IMR-90 (cell line): ENCODE measurements at regions not wholly inside any gene's neighbourhood (a gene's known extent, or its start where the extent isn't known, plus 50 kb on each side); places are given as distances from the start of the nearest gene placed in this dataset.

ENCODE experiments used
- ATAC-seq: fragments of 200-7000 bp; cut with Tn5 transposase; 2 replicates; pipeline ENCODE4 v1.9.1; 2020; ENCODE audit warnings: low read depth, mild to moderate bottlenecking, moderate library complexity
- BruUV-seq: library from RNA; stranded (reverse); fragments of 400-500 nt; replicated peaks from 2 replicates; lab custom pipeline; 2021; lab: Mats Ljungman, UMichigan
- CTCF ChIA-PET: fragments of 300-600 bp; formaldehyde crosslinking; extraction: SDS; loops from one replicate; lab custom pipeline; 2021; ENCODE audit warnings: antibody characterized with exemption; lab: Yijun Ruan, JAX
- POLR2A ChIA-PET: fragments of 300-600 bp; sonication (Branson Sonifier 250); formaldehyde crosslinking; loops from one replicate; lab custom pipeline; 2022; ENCODE audit warnings: antibody characterized with exemption; ENCODE audit not compliant: unreplicated experiment; lab: Charles Lee
- DNase-seq: peaks from one replicate; pipeline ENCODE4 v3.0.0; 2013
- H2AFZ ChIP-seq: replicated peaks from 2 replicates; pipeline ENCODE3; 2013; ENCODE audit warnings: low read length, mild to moderate bottlenecking; ENCODE audit not compliant: poor library complexity
- H2AK5ac ChIP-seq: 2 replicates; pipeline ENCODE4 v1.6.1; 2013; ENCODE audit warnings: low read depth, low read length, inconsistent platforms
- H2AK9ac ChIP-seq: replicated peaks from 2 replicates; pipeline ENCODE3; 2013; ENCODE audit warnings: mild to moderate bottlenecking, low read depth, low read length, moderate library complexity; ENCODE audit not compliant: poor library complexity
- H2BK120ac ChIP-seq: 2 replicates; pipeline ENCODE4 v1.6.1; 2013; ENCODE audit warnings: low read depth, low read length, inconsistent platforms
- H2BK15ac ChIP-seq: 3 replicates; pipeline ENCODE4 v1.6.1; 2013; ENCODE audit warnings: low read depth, low read length, inconsistent platforms
- H2BK20ac ChIP-seq: 2 replicates; pipeline ENCODE4 v1.6.1; 2013; ENCODE audit warnings: low read depth, mild to moderate bottlenecking, inconsistent platforms, low read length, moderate library complexity
- H2BK5ac ChIP-seq: 2 replicates; pipeline ENCODE4 v1.6.1; 2013; ENCODE audit warnings: mild to moderate bottlenecking, low read depth, low read length, inconsistent platforms; ENCODE audit not compliant: poor library complexity, severe bottlenecking
- H3K14ac ChIP-seq: replicated peaks from 2 replicates; pipeline ENCODE4 v1.6.1; 2013; ENCODE audit warnings: low read depth, low read length, inconsistent platforms
- H3K18ac ChIP-seq: 2 replicates; pipeline ENCODE4 v1.6.1; 2013; ENCODE audit warnings: low read depth, low read length, control low read depth
- H3K23ac ChIP-seq: 2 replicates; pipeline ENCODE4 v1.6.1; 2013; ENCODE audit warnings: low read depth, low read length, inconsistent platforms
- H3K27ac ChIP-seq: 2 replicates; pipeline ENCODE4 v1.5.1; 2013; ENCODE audit warnings: mild to moderate bottlenecking, control low read depth, low read length; ENCODE audit not compliant: insufficient read depth
- H3K27me3 ChIP-seq: 2 replicates; pipeline ENCODE4 v1.6.1; 2013; ENCODE audit warnings: low read length; ENCODE audit not compliant: control insufficient read depth, insufficient read depth
- H3K36me3 ChIP-seq: 2 replicates; pipeline ENCODE4 v1.6.1; 2013; ENCODE audit warnings: low read length, mixed read lengths; ENCODE audit not compliant: control insufficient read depth, insufficient read depth
- H3K4ac ChIP-seq: 2 replicates; pipeline ENCODE4 v1.6.1; 2013; ENCODE audit warnings: low read depth, low read length, inconsistent platforms
- H3K4me1 ChIP-seq: 2 replicates; pipeline ENCODE4 v1.6.1; 2013; ENCODE audit warnings: low read length, mixed read lengths; ENCODE audit not compliant: control insufficient read depth, insufficient read depth
- H3K4me2 ChIP-seq: 2 replicates; pipeline ENCODE4 v1.6.1; 2013; ENCODE audit warnings: low read depth, mild to moderate bottlenecking, control low read depth, low read length, moderate library complexity
- H3K4me3 ChIP-seq: 2 replicates; pipeline ENCODE4 v1.5.1; 2013; ENCODE audit warnings: low read depth, mild to moderate bottlenecking, control low read depth, low read length, moderate library complexity; ENCODE audit not compliant: insufficient read depth
- H3K56ac ChIP-seq: 2 replicates; pipeline ENCODE4 v1.6.1; 2013; ENCODE audit warnings: low read length, inconsistent platforms; ENCODE audit not compliant: insufficient read depth; ENCODE audit errors: extremely low read depth
- H3K79me1 ChIP-seq, 2 experiments: 2 replicates each; pipeline ENCODE4 v1.6.1; 2013; ENCODE audit warnings: low read length in 2 of 2, inconsistent platforms in 1 of 2, low read depth in 1 of 2
- H3K9ac ChIP-seq: 2 replicates; pipeline ENCODE4 v1.6.1; 2013; ENCODE audit warnings: low read depth, low read length, control low read depth
- H3K9me1 ChIP-seq: 2 replicates; pipeline ENCODE4 v1.6.1; 2013; ENCODE audit warnings: low read length, inconsistent platforms; ENCODE audit not compliant: insufficient read depth
- H3K9me3 ChIP-seq: 2 replicates; pipeline ENCODE4 v1.6.1; 2013; ENCODE audit warnings: low read length; ENCODE audit not compliant: control insufficient read depth, insufficient read depth
- H4K20me1 ChIP-seq: 2 replicates; pipeline ENCODE4 v1.6.1; 2013; ENCODE audit warnings: low read length, inconsistent platforms; ENCODE audit not compliant: insufficient read depth
- H4K5ac ChIP-seq: 2 replicates; pipeline ENCODE4 v1.6.1; 2013; ENCODE audit warnings: mild to moderate bottlenecking, low read depth, low read length, control low read depth
- H4K8ac ChIP-seq, 2 experiments: 2 replicates each; pipeline ENCODE4 v1.6.1; 2013; ENCODE audit warnings: low read depth in 2 of 2, low read length in 2 of 2, control low read depth in 1 of 2, inconsistent platforms in 1 of 2
- H4K91ac ChIP-seq: 2 replicates; pipeline ENCODE4 v1.6.1; 2013; ENCODE audit warnings: low read depth, low read length, inconsistent platforms; ENCODE audit not compliant: insufficient read depth
- BHLHE40 ChIP-seq: fragments of 150-350 bp; IDR thresholded peaks from 2 replicates; pipeline ENCODE4 v1.6.1; 2016; ENCODE audit warnings: mild to moderate bottlenecking, low read depth, low read length
- CEBPB ChIP-seq: IDR thresholded peaks from 2 replicates; pipeline ENCODE4 v1.6.1; 2012; ENCODE audit warnings: low read depth, low read length, improper control_type of control experiment
- CHD1 ChIP-seq: IDR thresholded peaks from 2 replicates; pipeline ENCODE4 v1.6.1; 2012; ENCODE audit warnings: low read depth, low read length, improper control_type of control experiment
- CTCF ChIP-seq: conservative IDR thresholded peaks from 2 replicates; pipeline ENCODE4 v1.5.1; 2012; ENCODE audit warnings: mild to moderate bottlenecking, low read depth, low read length, improper control_type of control experiment
- ELK1 ChIP-seq: fragments of 150-350 bp; IDR thresholded peaks from 2 replicates; pipeline ENCODE4 v1.6.1; 2016; ENCODE audit warnings: low read depth, mild to moderate bottlenecking, low read length, moderate library complexity, borderline replicate concordance
- FOS ChIP-seq: fragments of 150-350 bp; IDR thresholded peaks from 2 replicates; pipeline ENCODE4 v1.6.1; 2016; ENCODE audit warnings: low read depth, low read length
- MAFK ChIP-seq: IDR thresholded peaks from 2 replicates; pipeline ENCODE4 v1.6.1; 2012; ENCODE audit warnings: low read depth, low read length, improper control_type of control experiment
- MAZ ChIP-seq: IDR thresholded peaks from 2 replicates; pipeline ENCODE4 v1.6.1; 2012; ENCODE audit warnings: low read depth, mild to moderate bottlenecking, low read length, improper control_type of control experiment, moderate library complexity, borderline replicate concordance
- MXI1 ChIP-seq: IDR thresholded peaks from 2 replicates; pipeline ENCODE4 v1.6.1; 2012; ENCODE audit warnings: low read depth, mild to moderate bottlenecking, low read length, moderate library complexity, borderline replicate concordance
- NFE2L2 ChIP-seq: fragments of 150-350 bp; IDR thresholded peaks from 2 replicates; pipeline ENCODE4 v1.6.1; 2016; ENCODE audit warnings: low read depth, mild to moderate bottlenecking, low read length
- POLR2A ChIP-seq: IDR thresholded peaks from 2 replicates; pipeline ENCODE4 v1.6.1; 2012; ENCODE audit warnings: mild to moderate bottlenecking, low read depth, low read length
- RAD21 ChIP-seq: IDR thresholded peaks from 2 replicates; pipeline ENCODE4 v1.6.1; 2012; ENCODE audit warnings: low read length, improper control_type of control experiment
- RCOR1 ChIP-seq: IDR thresholded peaks from 2 replicates; pipeline ENCODE4 v1.6.1; 2012; ENCODE audit warnings: mild to moderate bottlenecking, low read length, improper control_type of control experiment; ENCODE audit not compliant: insufficient replicate concordance
- RFX5 ChIP-seq: IDR thresholded peaks from 2 replicates; pipeline ENCODE4 v1.8.0; 2012; ENCODE audit warnings: low read depth, mild to moderate bottlenecking, low read length, moderate library complexity
- SMC3 ChIP-seq: fragments of 150-350 bp; IDR thresholded peaks from 2 replicates; pipeline ENCODE4 v1.6.1; 2016; ENCODE audit warnings: low read depth, mild to moderate bottlenecking, antibody characterized with exemption, low read length, moderate library complexity
- WGBS, 2 experiments: methylation state at CpG; one replicate each; pipeline versions ENCODE4 v1.1.5 to v1.1.7; 2013; ENCODE audit warnings: missing lambda C conversion rate in 2 of 2; ENCODE audit not compliant: insufficient read length in 1 of 2; ENCODE audit errors: extremely low coverage in 2 of 2; 5-methylcytosine and 5-hydroxymethylcytosine counted together
- dilution Hi-C: fragments of 300-500 bp; cut with HindIII; formaldehyde crosslinking; loops from one replicate; pipeline ENCODE4 v1.14.3; 2018; ENCODE audit warnings: low sequenced_read_pairs; ENCODE audit not compliant: unreplicated experiment
- in situ Hi-C: fragments of 300-500 bp; cut with MboI; formaldehyde crosslinking; loops from 3 replicates; pipeline ENCODE4 v1.14.3; 2019; ENCODE audit warnings: low sequenced_read_pairs, inconsistent platforms, mixed read lengths
- intact Hi-C: fragments of 100-400 bp; cut with micrococcal nuclease; formaldehyde crosslinking; loops from 2 replicates; pipeline ENCODE4 v1.10.0; 2022
- TF ChIP-seq, protein P1 (sequence below): fragments of 150-350 bp; IDR thresholded peaks from 2 replicates; pipeline ENCODE4 v1.6.1; 2017; ENCODE audit warnings: mild to moderate bottlenecking, antibody characterized with exemption, low read length, low read depth

DNA sequence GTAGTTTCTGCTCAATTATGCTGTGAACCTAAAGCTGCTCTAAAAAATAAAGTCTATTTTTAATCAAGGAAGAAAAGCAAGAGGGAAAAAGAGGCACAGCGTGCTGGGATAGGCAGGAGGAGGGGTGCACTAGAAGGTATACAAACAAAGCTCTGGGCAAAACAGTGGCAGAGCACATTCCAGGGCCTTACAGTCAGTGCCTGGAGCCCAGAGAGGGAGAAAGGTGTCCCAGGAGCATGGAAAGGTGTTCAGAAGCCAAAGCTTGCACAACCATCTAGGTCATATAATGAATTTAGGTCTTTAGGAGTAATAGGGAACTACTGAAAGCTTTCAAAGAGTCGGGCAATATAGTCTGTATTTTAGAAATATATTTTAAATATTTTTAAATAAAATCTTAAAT is 163.6 kb upstream of the PALMD start:
- no peak overlapping the region for H4K8ac ChIP-seq
- no TSS peak for BruUV-seq

More for the DNA sequence above, 163.6 kb upstream of the PALMD start:
- Histone ChIP-seq H2AK5ac (no peak overlapping the region), H2BK15ac (no peak overlapping the region), H3K4ac (no peak overlapping the region), H3K4me1 (no peaks in the 10 kb centered on the region), H3K4me2 (no peak overlapping the region), H2BK5ac (no peak overlapping the region), H3K18ac (no peak overlapping the region), H3K79me1 (no peaks in the 10 kb centered on the region), H3K4me3 (no peak overlapping the region), H3K9me3 (no peaks in the 10 kb centered on the region), H3K14ac (no peak overlapping the region), H2BK20ac (no peak overlapping the region), H3K36me3 (no peaks in the 10 kb centered on the region), H4K20me1 (no peaks in the 10 kb centered on the region), H2BK120ac (no peak overlapping the region), H4K5ac (no peak overlapping the region; the same call in 1 of the 2 replicates), H3K27me3 (no peaks in the 10 kb centered on the region), H4K91ac (no peak overlapping the region), H2AK9ac (no peak overlapping the region), H3K9me1 (no peaks in the 10 kb centered on the region), H3K9ac (no peak overlapping the region), H3K23ac (no peak overlapping the region), H3K27ac (no peak overlapping the region), H3K56ac (no peak overlapping the region), H2AFZ (no peak overlapping the region)
- CTCF ChIA-PET: interaction anchor here (0.6 to 2.3 kb wide), 10 partner anchors 9 to 301 kb away, joined by 3 to 10 read pairs (median 5); no protein-coding TSS in a partner anchor
- no peak for ATAC-seq
- no peak for DNase-seq
- in situ Hi-C loops (loop anchor here (10.0 to 25.0 kb wide), 2 partner anchors 595 to 687 kb away; no protein-coding TSS in a partner anchor), intact Hi-C loops (no loop called here), dilution Hi-C loops (no loop called here)
- WGBS, 2 experiments: no CpG with 5 or more reads among the region's 2 CpGs
- POLR2A ChIA-PET: no interaction called here
- TF ChIP-seq CHD1 (no peak), FOS (no peak), MXI1 (no peak), BHLHE40 (no peak), RAD21 (no peak), MAZ (no peak), MAFK (no peak), RFX5 (no peak), CEBPB (no peak), NFE2L2 (no peak), POLR2A (no peak), SMC3 (no peak), ELK1 (no peak), RCOR1 (no peak), CTCF (no peak)
- TF ChIP-seq, protein P1, sequence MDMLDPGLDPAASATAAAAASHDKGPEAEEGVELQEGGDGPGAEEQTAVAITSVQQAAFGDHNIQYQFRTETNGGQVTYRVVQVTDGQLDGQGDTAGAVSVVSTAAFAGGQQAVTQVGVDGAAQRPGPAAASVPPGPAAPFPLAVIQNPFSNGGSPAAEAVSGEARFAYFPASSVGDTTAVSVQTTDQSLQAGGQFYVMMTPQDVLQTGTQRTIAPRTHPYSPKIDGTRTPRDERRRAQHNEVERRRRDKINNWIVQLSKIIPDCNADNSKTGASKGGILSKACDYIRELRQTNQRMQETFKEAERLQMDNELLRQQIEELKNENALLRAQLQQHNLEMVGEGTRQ: no peak
